Fibroblast of villous mesenchyme (primary cell): ENCODE measurements at regions not wholly inside any gene's neighbourhood (a gene's known extent, or its start where the extent isn't known, plus 50 kb on each side); places are given as distances from the start of the nearest gene placed in this dataset.

ENCODE experiments used
- DNase-seq: peaks from one replicate; pipeline ENCODE4 v3.0.0-alpha.2; 2010; ENCODE audit warnings: low read depth
- H3K4me3 ChIP-seq: 2 replicates; pipeline ENCODE4 v1.5.1; 2011; ENCODE audit warnings: low read depth, mild to moderate bottlenecking, low read length
- CTCF ChIP-seq: IDR thresholded peaks from 2 replicates; pipeline ENCODE4 v1.5.1; 2012; ENCODE audit warnings: low read depth, mild to moderate bottlenecking, low read length; ENCODE audit not compliant: insufficient read depth

DNA sequence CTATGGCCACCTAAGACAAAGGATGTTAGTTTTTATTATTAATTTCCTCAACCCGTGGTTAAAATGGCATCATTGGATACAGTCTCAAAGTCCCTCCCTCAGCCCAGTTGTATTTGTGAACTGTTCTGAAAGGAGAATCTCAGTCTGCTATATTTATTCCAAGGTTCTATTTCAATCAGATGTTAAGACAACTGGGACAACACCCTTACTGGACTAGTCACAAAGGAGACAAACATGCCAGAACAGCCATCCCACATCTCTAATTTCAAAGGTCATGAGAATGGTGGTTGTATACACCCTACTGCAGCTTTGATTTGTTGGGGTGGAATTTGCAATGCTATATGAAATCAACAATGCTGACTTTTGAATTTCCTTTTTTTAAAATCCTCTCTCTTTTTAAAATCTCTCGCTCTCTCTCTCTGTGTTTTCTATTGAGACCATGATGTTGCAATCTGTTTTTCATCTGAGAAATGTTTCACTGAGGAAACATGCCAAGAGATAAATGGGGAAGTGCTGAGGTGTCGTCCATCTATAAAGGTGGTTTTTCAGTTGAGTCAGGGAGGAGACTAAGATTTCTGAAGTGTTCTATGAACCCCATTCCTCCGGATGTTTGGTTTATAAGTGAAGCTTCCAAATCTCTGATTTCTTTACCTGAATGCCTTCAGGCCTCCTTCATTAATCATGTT lies 201.5 kb upstream of the GATB start:
- no peak for TF ChIP-seq CTCF
- DNase-seq, result no peak
- no peak overlapping the region for H3K4me3 ChIP-seq

- no peak for TF ChIP-seq CTCF
- DNase-seq, result no peak
Measured at GRCh38 chr4:151961456-151961855, 200.6 kb upstream of the GATB start.

DNA sequence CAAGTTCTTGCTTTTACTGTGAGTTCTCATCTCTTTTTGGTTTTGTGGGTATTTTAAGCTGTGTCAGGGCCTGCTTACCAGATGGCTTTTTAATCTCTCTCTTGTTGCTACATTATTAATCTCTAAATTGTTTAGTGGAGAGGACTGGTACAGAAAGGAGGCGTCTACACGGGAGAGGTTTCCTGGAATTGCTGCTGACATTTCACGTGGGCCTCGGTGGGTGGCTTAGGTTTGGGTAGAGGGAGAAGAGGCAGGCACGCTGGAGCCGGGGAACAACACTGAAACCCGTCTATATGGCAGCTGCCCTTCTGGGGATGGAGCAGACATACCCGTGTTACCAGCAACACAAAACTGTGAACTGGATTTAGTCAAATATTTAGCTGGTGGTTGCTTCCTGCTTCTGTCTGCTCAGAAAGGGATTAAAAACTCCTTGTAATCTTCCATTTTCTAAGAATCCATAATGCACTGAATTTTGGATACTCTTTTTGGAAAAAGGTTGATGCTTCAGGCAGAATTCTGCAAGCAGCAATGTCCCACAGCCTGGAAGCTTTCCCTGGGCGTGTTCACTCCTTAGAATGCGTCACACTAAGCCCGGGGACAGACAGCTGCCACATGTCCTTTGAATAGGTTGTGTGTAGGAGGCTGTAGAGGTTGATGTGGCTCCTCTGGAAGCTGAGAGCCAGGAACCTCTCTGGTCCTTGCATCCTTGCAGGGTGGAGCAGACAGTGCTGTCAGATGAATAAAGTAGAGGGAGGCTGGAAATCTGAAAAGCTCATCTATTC lies 199.8 kb upstream of the GATB start:
- TF ChIP-seq CTCF, result no peak
- no peak overlapping the region for H3K4me3 ChIP-seq
- no peak for DNase-seq

More at GRCh38 chr4:151961456-151961855, 200.6 kb upstream of the GATB start:
- no peak overlapping the region for H3K4me3 ChIP-seq

DNA sequence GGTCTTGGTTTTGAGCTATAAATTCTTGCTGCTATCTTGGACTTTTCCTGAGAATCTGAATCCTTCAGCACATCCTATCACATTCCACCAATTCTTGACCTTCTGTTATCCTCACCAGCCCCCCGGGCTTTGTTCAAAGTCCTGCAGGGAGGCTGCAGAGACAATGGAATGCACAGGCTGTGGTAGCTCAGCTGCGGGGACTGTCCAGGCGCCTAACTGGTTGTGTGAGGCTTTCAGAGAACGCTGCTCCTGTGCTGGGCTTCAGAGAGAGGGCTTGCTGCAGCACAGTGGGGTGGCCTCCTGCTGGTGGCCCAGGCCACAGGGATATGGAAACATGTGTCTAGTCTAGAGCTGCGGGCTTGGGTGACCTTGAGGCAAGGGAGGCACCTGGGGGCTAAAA lies 196.3 kb upstream of the GATB start:
- no peak overlapping the region for H3K4me3 ChIP-seq
- no peak for DNase-seq
- TF ChIP-seq CTCF, result no peak

GRCh38 chr4:151955721-151956380 lies 195.0 kb upstream of the GATB start:
- no peak for TF ChIP-seq CTCF
- DNase-seq, result peak; percentile 3

GRCh38 chr4:151953795-151954372 lies 193.1 kb upstream of the GATB start:
- DNase-seq, result no peak

More at GRCh38 chr4:151955721-151956380, 195.0 kb upstream of the GATB start:
- H3K4me3 ChIP-seq, result no peak overlapping the region

More at GRCh38 chr4:151953795-151954372, 193.1 kb upstream of the GATB start:
- no peak overlapping the region for H3K4me3 ChIP-seq
- TF ChIP-seq CTCF, result no peak
